Dedifferentiated amniotic fluid mesenchymal stem cell (primary cell): ENCODE measurements at regions not wholly inside any gene's neighbourhood (a gene's known extent, or its start where the extent isn't known, plus 50 kb on each side); places are given as distances from the start of the nearest gene placed in this dataset.

Experiments
- DNase-seq: peaks from one replicate; pipeline ENCODE4 v3.0.0-alpha.2; 2016; ENCODE audit errors: extremely low spot score

DNA sequence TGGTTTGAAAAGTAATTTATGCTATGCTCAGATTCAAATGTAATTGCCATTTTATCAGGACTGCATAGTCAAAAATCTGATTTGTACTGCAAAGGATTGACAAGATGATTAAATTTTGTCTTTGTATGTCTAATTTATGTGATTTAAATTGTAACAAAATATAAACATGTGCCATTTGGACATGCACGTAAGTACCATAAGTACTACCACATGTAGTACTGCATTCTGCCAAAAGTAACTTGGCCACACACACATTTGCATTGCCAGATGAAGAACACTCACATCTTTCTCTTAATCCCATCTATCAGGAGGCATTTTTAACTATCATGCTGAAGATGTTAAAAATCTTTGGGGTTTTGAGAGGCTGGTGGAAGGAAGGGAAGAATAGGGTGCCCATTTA is 133.3 kb downstream of the KLF12 start:
- DNase-seq, result no peak

DNA sequence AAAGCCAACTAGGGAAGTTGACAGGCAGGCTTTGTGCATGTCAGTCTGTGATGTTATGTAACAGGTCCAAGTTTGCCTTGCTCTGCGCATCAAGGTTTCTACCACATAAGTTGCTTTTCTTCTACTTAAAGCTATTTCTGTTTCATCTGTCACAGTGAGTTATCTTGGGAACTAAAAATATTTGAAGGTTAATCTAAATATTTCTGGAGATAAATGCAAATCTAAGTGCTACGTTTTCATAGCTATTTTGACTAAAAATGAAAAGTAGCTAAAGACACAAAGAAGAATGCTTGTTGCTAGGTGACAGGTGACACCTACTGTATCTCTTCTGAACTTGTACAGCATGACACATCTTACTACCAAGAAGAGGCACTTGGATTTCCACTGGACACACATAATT is 135.6 kb downstream of the KLF12 start:
- no peak for DNase-seq

DNA sequence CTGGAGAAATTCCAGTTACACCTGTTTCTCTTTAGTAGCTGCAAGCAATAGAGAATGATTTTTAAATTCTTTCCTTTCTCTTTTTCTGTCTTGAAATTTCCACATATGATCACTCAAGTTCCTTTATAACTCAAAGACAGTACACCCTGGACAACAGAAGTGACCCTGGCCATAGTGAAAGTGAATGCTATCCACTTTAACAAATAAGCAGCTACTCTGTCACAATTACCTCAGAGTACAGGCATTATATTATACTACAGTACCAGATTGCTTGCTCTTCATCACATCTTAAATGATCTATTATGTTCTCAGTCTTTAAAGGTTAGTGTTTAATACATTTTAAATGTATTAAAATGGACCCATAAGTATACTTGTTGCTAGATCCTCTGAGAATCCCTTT is 136.2 kb downstream of the KLF12 start:
- DNase-seq, result no peak

DNA sequence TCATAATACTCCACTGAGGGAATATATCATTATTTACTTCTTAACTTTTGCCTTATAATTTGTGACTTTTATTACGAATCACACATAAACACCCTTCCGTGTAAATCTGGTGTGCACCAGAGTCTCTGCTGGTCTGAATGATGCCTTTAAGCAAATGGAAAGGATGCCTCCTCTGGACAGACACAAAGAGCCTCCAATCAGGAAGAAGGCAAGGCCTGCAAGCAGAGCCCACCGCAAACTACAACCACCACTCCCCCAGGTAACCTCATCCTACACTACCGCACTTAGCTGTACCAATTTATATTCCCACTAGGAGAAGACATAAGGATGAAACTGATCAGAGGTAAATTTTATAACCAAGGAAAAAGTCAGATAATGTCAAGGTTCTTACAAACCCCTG is 137.6 kb downstream of the KLF12 start:
- no peak for DNase-seq

DNA sequence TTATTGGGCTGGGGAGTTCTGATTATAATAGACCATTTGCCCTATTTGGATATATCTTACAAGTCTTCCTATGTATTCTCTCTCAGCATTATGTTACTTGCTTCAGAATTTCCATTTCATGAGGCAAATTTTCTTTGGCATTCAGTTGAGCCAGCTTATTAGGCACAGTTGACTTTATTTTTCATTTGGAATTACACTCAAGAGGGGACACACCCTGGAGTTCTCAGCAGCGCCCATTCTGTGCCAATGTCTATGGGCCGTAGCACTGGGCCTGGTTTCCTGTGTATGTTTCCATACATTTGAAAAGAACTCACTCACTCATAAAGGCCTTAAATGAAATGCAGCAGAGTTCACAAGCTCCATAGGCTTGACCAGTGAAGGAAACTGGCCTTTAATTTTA is 138.5 kb downstream of the KLF12 start:
- no peak for DNase-seq

DNA sequence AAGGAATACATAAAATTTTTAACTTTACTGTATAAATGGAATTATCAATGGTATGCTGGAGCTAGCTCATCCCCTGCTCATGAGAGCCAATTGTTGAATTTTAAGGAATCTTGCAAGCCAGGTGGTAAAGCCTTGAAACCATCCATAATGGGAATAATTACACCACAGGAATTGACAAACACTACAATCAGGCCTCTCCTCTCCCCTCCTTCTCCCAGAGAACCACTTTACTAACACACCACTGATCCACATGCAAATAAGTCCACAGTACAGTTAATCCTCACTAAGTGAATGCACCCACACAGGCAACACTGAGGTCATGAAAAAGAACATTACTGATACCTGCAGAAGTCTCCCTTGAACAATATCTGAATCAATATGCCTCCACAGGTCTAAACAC is 140.5 kb downstream of the KLF12 start:
- DNase-seq, result no peak

DNA sequence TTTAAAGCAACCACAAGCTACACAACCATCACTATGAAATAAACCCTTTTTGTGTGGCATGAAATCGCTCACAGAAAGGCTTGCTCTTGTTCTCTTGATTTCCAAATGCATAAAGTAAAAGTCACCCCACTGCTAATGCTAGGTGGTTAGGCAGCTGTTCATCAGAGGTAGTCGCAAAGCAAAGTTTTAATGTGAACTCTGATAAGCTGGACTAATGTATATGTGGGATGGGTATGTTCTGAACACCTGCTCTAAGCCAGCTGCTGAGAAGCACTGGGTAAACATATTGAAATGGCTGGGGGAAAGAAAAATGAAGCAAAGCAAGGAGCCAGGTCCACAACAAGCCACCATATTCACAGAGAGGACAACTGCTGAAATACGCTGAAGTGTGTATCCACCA is 142.3 kb downstream of the KLF12 start:
- no peak for DNase-seq

DNA sequence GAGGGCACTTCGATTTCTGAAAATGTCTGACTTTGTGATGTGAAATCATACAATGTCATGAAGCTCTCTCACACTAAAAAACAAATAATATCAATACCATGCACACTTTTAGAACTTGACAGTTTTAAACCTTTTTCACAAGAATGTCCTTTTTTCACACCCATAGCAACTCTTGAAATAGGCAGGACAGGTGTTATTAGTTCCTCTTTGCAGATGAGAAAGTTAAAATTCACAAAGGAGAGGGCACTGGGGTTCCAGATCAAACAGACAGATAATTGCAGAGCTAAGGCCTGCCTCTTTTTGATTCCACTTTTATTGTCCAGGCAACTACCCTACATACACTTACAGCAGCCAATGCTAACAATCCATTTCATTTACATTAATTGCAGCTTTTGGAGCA is 142.8 kb downstream of the KLF12 start:
- DNase-seq, result no peak

DNA sequence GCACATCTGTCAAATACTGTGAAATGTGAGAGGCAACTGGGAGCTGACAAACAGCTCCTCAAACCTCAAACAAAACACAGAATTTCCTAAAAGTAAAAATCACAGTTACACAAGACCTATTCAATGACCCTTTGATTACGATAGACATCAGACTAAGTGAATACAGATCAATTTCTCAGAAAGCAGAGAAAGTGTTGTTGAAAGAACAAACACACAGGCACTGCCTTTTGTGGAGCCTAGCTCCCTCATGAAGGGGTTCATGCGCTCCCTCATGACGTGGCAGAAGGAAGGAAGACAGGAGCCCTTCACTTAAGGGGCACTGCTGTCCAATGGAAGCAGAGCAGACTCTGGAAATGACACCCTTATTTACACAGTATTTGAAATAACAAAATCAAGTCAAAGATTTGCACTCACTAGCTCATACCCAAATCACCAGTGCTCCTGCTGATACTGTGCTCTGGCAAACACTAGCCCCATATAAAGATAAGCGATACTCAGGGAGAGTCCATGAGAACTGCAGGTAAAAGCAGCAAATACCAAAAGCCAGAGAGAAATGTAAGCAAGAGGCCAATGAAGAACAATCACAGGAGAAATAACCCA is 144.9 kb downstream of the KLF12 start:
- no peak for DNase-seq

DNA sequence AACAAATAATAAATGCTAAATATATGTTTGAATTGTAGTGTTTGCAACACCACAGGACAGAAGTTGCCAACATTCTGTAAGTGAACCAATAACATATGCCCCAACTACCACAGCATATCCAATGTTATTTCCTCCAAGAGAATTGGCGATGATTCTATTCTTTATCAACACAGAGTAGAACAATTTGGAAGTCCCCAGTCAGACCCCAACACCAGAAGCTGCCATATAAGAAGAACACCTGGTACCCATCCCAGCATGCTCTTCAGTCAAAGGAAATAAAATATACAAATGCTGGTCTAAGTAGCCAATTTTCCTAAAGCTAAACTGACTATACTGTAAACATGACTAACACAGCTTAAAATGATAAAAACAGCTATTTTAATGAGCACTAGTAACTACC is 145.7 kb downstream of the KLF12 start:
- DNase-seq, result no peak

DNA sequence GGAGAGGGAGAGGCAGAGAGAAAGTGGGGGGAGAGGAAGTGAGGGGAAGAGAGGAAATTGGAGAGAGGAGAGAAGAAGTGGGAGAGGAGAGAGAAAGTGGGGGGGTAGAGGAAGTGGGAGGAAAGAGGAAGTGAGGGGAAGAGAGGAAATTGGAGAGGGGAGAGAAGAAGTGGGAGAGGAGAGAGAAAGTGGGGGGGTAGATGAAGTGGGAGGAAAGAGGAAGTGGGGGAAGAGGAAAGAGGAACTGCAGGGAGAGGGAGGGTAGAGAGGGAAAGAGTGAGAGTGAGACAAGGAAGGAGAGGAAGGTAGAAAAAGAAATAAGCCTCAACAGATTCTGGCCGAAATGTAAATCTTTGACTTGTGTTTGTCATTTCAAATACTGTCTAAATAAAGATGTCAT is 146.6 kb downstream of the KLF12 start:
- no peak for DNase-seq

DNA sequence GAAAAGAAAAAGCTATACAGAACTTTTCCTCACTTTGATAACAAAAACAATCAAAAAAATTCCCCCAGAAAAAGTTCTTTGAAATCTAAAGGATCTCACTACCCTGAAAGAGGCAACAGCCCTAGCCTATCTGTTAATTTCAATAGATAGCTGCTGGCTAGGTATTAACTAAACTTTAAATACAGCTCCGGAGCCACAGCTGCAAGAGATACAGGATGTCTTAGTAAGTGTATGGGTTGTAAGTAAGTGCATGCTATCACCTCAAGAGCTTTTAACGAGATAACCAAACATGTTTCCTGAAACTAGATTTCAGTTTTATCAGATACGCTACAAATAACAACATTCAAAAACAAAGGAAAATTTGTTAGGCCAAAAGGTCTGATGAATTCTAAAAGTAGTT is 148.4 kb downstream of the KLF12 start:
- no peak for DNase-seq

DNA sequence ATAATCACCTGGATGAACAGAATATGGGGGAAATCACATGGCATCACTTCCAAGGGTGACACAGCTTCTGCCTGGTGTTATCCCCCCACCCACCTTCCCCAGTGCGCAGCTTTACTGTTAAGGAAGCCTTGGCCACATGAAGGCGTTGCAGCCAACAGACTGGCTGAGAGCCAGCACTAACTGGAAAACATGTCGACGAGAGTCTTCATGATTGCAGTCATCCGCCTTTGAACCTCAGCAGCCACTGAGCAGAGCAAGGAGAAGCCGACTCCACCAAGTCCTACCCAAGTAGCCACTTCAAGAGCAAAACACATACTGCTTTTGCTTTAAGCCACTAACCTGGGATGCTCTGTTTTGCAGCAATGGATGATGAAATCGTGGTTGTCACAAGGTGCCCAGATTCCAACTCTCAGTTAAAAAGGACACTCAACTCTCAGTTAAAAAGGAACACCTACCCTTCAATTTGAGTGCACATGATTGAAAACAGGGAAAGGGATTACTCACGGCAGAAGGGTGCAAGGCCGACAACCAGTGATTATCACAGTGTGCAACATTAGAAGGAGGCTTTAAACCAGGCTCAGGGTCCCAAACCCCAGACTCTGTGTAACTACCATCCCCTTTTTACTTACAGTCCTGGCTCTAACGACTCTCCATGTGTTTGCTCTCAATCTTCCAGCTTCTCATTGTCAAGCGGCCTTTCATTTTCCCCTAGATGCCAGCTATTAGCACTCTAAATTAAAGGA is 149.1 kb downstream of the KLF12 start:
- DNase-seq, result no peak

DNA sequence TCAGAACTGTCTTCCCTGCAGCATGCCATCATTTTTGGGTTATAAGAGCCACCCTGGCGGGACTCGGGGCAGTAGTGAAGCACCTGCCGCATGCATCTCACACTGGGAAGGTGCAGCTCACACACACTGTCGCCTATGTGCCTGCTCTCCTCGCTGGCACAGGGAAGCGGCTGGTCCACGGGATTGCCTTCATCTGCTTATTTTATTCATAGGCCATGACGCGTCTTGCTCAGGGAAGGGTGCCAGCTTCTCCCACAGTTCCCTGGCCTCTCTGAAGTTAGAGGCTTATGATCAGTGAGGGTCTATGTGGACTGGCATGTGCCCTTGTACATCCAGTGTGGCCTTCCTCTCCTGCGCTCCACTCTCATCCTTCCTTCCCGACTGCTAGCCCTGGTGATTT is 150.0 kb downstream of the KLF12 start:
- DNase-seq, result no peak

DNA sequence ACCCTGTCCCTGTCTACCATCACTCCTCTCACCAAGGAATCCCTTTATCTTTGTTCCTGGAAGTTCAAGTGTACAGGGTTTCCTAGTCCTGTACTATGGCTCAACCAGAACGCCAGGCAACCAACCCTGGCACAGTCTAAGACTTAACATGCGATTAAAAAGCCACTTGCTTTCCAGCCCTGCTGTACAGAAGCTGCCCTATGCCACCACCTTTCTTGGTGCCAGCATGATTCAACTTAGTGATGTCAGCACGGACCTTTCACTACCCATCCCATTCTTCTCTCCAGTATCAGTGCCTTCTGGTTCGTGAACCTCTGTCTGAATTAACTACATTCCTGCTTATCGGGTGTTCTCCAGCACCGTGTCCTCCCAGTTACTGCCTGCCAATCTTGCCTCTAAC is 151.1 kb downstream of the KLF12 start:
- no peak for DNase-seq

DNA sequence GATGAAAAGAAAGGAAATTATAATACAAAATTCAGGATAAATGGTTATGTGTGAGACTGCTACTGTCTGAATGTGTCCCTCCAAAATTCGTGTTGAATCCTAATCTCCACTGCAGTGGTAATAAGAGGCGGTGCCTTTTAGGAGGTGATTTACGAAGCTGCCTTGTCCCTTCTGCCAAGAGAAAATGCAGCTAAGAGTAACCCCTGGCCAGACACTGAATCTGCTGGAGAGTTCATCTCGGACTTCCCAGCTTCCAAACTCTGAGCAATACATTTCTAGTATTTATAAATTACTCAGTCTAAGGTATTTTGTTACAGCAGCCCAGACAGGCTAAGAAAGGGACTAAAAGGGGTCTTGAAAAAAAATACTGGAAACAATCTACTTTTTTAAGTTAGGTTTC is 152.6 kb downstream of the KLF12 start:
- no peak for DNase-seq

DNA sequence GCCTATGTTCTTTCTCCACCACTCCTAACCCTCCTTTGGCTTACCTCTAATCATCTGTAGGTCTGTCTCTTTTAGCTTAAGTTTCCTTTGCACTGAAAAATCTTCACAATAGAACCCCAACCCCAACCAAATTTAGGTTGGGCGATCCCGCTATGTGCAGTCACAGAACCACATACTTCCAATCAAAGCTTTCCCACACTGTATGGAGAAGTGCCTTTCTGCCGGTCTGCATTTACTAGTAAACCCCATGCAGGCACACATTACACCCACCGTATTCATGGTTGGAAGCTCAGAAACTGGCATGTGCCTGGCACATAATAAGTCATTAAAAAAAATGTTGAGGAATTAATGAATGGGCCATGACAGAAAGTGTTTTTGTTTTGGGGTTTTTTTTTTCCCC is 158.4 kb downstream of the KLF12 start:
- DNase-seq, result no peak

DNA sequence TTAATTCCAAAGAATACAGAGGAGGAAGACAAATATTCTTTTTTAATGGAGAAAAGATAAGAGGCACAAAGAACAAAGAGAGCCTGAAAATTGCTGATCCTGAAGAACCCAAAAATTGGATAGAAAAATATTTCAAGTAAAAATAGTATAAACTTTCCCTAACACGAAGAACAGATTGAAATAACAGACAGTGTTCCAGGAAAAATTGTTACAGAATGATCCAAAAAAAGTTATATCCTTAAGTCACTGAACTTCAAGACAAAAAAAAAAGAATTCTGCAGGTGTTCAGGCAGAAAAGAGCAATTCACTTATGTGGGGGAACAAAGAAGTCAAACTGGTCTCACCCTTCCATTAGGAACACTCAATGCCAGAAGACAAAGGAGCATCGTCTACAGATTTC is 160.2 kb downstream of the KLF12 start:
- no peak for DNase-seq

DNA sequence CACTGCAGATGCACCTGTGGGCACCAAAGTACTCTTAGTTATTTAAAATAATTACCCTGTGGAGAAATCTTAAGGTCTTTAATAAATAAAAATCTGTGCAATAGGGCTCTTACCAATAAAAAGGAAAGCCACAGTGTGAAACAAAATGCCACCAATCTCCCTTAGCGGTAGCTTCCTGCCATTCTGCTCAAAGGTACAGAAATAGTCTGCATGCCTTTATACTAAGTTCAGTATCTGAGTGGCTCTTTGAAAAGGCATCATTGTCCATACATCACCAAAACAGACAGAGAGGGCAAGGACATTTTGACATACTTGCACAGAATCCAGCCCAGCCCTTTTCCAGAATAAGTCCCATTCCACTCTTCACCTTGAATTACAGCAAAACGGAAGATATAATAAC is 161.0 kb downstream of the KLF12 start:
- DNase-seq, result no peak

DNA sequence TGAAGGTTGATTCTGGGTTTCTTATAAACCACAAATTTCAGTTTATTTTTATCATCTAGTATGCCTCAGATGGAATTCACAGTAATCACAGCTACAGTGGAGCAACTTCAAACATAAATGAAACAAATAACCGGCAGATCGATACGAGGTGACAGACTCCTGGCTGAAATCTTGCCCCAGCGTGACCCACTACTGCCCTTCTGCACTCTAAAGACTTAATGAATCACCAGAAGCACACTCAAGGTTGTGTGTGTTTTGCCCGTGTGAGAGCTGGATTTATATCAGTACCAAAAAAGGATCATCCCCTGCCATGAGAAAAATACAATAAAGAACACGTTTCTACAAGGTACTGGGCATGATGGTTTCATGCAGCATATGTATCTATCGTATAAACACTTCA is 161.7 kb downstream of the KLF12 start:
- DNase-seq, result no peak

DNA sequence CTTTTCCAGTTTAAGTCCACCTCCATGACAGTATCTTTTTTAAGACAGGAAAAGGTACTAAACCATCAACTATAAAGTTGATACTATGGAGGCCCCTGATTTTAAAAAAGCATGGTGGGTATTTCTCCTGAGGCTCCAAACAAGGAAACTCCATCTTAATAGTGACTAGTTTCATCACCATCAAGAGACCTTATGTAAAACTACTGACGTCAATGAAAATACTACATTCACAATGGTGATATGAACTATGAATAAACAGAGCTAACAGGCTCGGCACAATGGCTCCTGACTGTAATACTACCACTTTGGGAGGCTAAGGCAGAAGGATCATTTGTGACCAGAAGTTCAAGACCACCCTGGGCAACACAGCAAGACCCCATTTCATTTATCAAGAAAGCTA is 162.7 kb downstream of the KLF12 start:
- no peak for DNase-seq

DNA sequence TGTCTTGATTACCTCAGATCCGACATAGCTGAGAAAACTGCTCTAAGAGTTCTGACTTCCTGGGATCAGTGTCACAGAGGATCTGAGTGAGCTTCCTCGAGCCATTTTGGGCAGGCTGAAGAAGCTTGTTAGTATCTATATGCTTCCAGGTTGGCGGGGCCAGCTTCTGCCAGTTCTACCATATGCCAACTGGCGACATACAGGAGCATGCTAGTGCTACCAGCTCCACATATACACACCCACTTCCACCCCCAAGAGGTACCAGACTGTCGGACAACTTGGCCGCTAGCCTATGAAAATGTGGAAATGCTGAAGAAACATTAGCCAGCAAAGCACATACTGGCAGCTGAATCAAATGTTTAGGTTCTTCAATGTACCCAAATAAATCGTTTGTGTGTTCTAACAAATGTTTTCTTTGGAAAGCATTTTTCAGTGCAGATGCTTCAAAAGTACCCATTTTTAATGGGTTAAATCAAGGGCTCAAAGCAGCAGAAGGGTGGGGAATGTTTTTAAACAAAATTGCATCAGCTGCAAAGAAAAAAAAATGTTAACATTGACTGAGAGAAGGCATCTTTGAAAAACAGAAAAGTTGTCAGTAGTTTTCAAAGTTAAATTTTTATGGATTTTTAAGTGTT is 163.7 kb downstream of the KLF12 start:
- peak; percentile 34 for DNase-seq

DNA sequence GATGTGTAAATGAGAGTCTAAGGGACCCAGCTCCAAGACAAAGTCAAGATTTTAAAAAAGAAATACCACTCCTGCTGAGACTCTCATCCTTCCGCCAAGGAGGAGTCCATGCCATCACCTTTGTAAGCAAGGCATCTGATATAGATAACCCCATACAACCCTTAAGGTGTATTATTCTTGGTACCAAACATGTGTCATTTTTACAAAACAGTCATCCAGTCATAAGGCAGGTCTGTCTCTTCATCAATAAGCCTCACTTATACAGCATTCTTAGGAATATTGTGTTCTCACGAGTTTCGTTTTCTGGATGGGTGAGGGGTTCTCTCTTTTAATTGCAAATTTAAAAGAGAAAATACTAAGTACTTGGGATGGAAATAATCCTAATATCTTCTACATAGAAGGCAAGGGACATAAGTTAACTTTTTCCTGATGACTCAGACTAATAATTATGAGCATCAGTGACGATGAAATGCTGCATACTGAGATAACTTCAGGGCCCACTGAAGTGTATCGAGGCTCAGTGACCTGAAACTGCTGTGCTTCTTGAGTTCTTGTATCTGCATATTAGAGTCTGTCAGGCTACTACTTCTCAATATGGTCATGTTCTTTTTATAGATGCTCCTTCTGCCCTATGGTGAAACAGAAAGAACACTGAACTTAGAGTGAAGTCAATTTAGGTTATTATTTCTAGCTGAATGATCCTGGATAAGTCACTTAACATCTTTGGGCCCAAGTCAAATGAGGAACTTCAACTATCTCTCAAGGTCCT is 166.6 kb downstream of the KLF12 start:
- no peak for DNase-seq
